Spleen (tissue), 7 donors: ENCODE measurements at regions not wholly inside any gene's neighbourhood (a gene's known extent, or its start where the extent isn't known, plus 50 kb on each side); places are given as distances from the start of the nearest gene placed in this dataset.

ENCODE experiments used
- POLR2A ChIP-seq, 3 donors: fragments of 450-650 bp; IDR thresholded peaks; one replicate each; pipeline ENCODE4 v1.5.1; 2017; ENCODE audit warnings: antibody characterized with exemption in 3 of 3, mild to moderate bottlenecking in 1 of 3
- TF ChIP-seq, protein P1 (sequence below), 11 experiments: fragments of 200-600 bp in 7 of 11; fragments of 450-650 bp in 4 of 11; sonication (generic) in 4 of 11; IDR thresholded peaks in 8 of 11; conservative IDR thresholded peaks in 3 of 11; 1 replicate in 7 of 11; 2 replicates in 4 of 11; pipeline versions ENCODE4 v1.4.0 to v1.8.0; 2016 to 2021; ENCODE audit warnings: antibody characterized with exemption in 11 of 11, inconsistent platforms in 4 of 11, mild to moderate bottlenecking in 1 of 11
- donor health status: DM: no; HTN: no; CAD: no; lungs with moderate emphysema.
- donor health status: DM: no; HTN: no; CAD: no.
- donor health status: DM: no; HTN: no; CAD: no.

DNA sequence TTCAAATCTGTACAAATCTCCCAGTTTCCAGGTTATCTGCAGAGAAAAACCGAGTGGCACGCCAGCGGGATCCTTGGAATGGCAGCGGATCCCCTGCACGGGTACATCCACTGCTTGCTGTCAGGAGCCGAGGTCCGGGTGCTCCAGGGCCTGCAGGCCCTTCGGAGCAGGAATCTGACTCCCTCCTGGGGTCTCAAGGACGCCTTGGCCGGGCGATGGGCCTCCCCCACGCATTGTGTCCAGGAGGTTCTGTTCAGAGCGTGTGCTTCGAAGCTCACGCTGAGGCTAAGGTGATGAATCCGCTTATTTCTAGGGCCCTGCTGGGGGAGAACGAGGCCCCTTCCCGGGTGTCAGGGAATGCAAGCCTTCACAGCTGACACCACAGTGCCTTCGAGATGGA is 148.9 kb downstream of the SOX1 start:
- TF ChIP-seq, protein P1, sequence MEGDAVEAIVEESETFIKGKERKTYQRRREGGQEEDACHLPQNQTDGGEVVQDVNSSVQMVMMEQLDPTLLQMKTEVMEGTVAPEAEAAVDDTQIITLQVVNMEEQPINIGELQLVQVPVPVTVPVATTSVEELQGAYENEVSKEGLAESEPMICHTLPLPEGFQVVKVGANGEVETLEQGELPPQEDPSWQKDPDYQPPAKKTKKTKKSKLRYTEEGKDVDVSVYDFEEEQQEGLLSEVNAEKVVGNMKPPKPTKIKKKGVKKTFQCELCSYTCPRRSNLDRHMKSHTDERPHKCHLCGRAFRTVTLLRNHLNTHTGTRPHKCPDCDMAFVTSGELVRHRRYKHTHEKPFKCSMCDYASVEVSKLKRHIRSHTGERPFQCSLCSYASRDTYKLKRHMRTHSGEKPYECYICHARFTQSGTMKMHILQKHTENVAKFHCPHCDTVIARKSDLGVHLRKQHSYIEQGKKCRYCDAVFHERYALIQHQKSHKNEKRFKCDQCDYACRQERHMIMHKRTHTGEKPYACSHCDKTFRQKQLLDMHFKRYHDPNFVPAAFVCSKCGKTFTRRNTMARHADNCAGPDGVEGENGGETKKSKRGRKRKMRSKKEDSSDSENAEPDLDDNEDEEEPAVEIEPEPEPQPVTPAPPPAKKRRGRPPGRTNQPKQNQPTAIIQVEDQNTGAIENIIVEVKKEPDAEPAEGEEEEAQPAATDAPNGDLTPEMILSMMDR (IDR thresholded peaks at IDR 0.05 in 8 of 11, conservative IDR thresholded peaks at IDR 0.05 in 3 of 11), result no peak
- TF ChIP-seq POLR2A (IDR thresholded peaks at IDR 0.05), result no peak
